Kidney (tissue), 13 donors: ENCODE measurements at regions not wholly inside any gene's neighbourhood (a gene's known extent, or its start where the extent isn't known, plus 50 kb on each side); places are given as distances from the start of the nearest gene placed in this dataset.

Experiments
- DNase-seq, 5 donors: peaks; one replicate each; pipeline ENCODE4 v3.0.0-alpha.2; 2013 to 2020
- FAIRE-seq: peaks from 2 replicates; lab custom pipeline; 2012; peaks lifted over from hg19 to GRCh38; lab: Jason Lieb, UNC
- H3K27ac ChIP-seq, 2 donors: one replicate each; pipeline ENCODE4 v1.7.0; 2013; ENCODE audit warnings: low read depth in 2 of 2, low read length in 2 of 2, inconsistent platforms in 1 of 2
- H3K27me3 ChIP-seq: one replicate; pipeline ENCODE4 v1.7.1; 2013; ENCODE audit warnings: low read length, inconsistent platforms; ENCODE audit not compliant: control insufficient read depth, insufficient read depth
- H3K36me3 ChIP-seq, 3 donors: one replicate each; pipeline versions ENCODE4 v1.7.0 to v1.7.1; 2013; ENCODE audit warnings: low read length in 3 of 3, control low read depth in 1 of 3, inconsistent platforms in 1 of 3; ENCODE audit not compliant: insufficient read depth in 3 of 3, control insufficient read depth in 2 of 3
- H3K4me1 ChIP-seq, 3 donors: one replicate each; pipeline versions ENCODE4 v1.7.0 to v1.7.1; 2013; ENCODE audit warnings: low read length in 3 of 3, inconsistent platforms in 1 of 3, low read depth in 1 of 3; ENCODE audit not compliant: control insufficient read depth in 2 of 3, insufficient read depth in 2 of 3
- H3K4me3 ChIP-seq, 3 donors: one replicate each; pipeline versions ENCODE4 v1.7.0 to v1.8.1; 2013; ENCODE audit warnings: low read length in 3 of 3, control low read depth in 1 of 3, inconsistent platforms in 1 of 3
- H3K9ac ChIP-seq, 3 donors: one replicate each; pipeline versions ENCODE4 v1.7.0 to v1.7.1; 2013; ENCODE audit warnings: low read length in 3 of 3, control low read depth in 1 of 3, inconsistent platforms in 1 of 3
- H3K9me3 ChIP-seq, 3 donors: one replicate each; pipeline versions ENCODE4 v1.7.0 to v1.7.1; 2013; ENCODE audit warnings: low read length in 3 of 3, control low read depth in 1 of 3, inconsistent platforms in 1 of 3; ENCODE audit not compliant: control insufficient read depth in 2 of 3, insufficient read depth in 1 of 3
- intact Hi-C: fragments of 100-400 bp; cut with DNase I; formaldehyde crosslinking; loops from one replicate; pipeline ENCODE4 v1.11.1; 2022
- TF ChIP-seq, protein P1 (sequence below): IDR thresholded peaks from 3 replicates; pipeline ENCODE4 v1.5.1; 2012; ENCODE audit warnings: mild to moderate bottlenecking, moderate library complexity, borderline replicate concordance; ENCODE audit not compliant: insufficient read depth; ENCODE audit errors: extremely low read depth
- donor health status: control.
- donor health status: control.
- donor health status: control.
- donor health status: control.
- donor health status: control.
- donor health status: DM: yes; HTN: yes; CAD: no.
- donor health status: Normal renal cell carcinoma (clear cell type).

DNA sequence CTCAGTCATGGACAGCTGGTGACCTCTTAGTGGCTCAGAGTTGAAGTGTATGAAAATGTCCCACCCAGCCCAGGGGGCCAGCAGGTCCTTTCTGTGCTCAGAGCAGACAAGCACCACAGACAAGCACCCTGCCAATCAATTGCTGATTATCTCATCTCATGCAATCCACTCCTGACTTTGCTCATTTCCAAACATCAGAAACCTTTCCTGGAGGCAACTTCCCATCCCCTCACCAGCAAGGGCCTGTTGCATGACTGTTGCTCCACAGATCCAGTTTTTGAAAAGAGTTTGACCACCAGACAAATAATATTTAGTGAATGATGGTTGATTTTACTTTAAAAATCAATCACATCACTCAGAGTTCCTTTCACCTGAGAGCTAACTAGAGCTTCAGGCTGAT lies 397.3 kb upstream of the KLF4 start:
- intact Hi-C loops, result no loop called here
- no peak for FAIRE-seq
- Histone ChIP-seq H3K9me3 (peaks cover 0 to 6% (median 0%) of the 10 kb centered on the region in 3 donors), H3K27me3 (no peaks in the 10 kb centered on the region), H3K36me3 (no peaks in the 10 kb centered on the region), H3K4me3 (no peak overlapping the region), H3K27ac (no peak overlapping the region), H3K9ac (no peak overlapping the region), H3K4me1 (no peaks in the 10 kb centered on the region)
- TF ChIP-seq, protein P1, sequence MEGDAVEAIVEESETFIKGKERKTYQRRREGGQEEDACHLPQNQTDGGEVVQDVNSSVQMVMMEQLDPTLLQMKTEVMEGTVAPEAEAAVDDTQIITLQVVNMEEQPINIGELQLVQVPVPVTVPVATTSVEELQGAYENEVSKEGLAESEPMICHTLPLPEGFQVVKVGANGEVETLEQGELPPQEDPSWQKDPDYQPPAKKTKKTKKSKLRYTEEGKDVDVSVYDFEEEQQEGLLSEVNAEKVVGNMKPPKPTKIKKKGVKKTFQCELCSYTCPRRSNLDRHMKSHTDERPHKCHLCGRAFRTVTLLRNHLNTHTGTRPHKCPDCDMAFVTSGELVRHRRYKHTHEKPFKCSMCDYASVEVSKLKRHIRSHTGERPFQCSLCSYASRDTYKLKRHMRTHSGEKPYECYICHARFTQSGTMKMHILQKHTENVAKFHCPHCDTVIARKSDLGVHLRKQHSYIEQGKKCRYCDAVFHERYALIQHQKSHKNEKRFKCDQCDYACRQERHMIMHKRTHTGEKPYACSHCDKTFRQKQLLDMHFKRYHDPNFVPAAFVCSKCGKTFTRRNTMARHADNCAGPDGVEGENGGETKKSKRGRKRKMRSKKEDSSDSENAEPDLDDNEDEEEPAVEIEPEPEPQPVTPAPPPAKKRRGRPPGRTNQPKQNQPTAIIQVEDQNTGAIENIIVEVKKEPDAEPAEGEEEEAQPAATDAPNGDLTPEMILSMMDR, result no peak
- DNase-seq, result no peak

DNA sequence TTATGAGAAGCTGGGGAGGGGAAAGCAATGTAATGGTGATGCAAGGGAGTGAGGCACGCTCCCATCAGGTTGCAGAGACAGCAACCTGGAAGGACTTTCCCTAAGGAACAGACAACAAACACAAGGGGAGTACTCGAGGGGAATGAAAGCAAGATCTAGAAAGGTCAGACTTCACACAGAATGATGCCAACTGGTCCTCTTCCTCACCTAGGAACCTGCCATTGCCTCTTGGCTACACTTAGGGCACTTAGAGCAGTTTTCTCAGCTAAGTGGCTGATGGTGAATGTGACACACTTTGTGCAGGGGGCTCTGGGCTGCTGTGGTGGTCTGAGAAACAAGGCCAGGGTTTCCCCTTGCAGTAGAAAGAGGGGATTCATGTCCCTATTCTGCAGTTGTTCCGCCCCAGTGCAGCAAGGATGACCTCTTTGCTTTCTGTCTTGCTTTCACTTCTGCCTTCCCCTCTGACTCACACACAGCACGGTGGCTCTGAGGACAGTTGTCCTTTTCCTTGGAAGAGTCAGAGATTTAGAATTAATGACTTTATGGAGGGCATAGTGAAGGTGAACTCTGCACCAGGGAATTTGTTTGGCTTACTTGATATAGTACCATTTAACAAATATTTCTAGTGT lies 394.0 kb upstream of the KLF4 start:
- no peaks in the 10 kb centered on the region for H3K36me3 ChIP-seq
- no peaks in the 10 kb centered on the region for H3K9me3 ChIP-seq
- H3K4me1 ChIP-seq, result no peaks in the 10 kb centered on the region
- no peaks in the 10 kb centered on the region for H3K27me3 ChIP-seq
- no peak overlapping the region for H3K27ac ChIP-seq
- H3K9ac ChIP-seq, result no peak overlapping the region
- intact Hi-C loops, result no loop called here
- DNase-seq, result no peak
- FAIRE-seq, result no peak
- TF ChIP-seq, protein P1, result no peak
- no peak overlapping the region for H3K4me3 ChIP-seq

DNA sequence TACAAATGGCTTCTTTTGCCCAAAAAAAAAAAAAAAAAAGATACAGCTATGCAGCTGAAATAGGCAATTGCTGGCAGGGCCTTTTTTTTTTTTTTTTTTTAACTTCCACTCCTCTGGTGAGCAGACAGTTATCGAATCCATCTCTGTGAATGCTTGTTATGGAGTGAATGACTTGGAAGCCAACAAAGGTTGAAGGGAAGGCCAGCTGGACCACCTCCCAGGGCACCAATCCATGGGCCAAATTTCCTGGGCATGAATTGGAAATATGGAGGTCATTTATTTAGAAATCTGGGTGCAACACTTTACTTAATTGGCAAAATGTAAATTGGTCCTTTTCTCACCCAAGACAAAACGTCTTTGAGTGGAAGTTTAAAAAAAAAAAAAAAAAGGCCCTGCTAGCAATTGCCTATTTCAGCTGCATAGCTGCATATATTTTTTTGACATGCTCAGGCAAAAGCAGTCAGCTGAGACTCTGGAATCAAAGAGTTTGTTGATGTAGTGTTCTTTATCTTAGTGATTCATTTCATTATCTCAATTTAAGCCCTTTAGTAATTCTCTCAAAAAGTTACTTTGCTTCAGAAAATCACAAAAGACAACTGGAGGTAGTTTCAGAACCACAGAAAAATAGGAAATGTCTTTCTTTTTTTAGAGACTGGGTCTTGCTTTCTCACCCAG lies 392.2 kb upstream of the KLF4 start:
- no peaks in the 10 kb centered on the region for H3K36me3 ChIP-seq
- H3K27ac ChIP-seq, result no peak overlapping the region
- DNase-seq (no peak), FAIRE-seq (no peak)
- H3K4me1 ChIP-seq, result no peaks in the 10 kb centered on the region
- H3K4me3 ChIP-seq, result no peak overlapping the region
- intact Hi-C loops, result no loop called here
- TF ChIP-seq, protein P1, result no peak
- no peak overlapping the region for H3K9ac ChIP-seq
- H3K27me3 ChIP-seq, result no peaks in the 10 kb centered on the region
- H3K9me3 ChIP-seq, result no peaks in the 10 kb centered on the region
